Keratinocyte (primary cell): ENCODE measurements at regions not wholly inside any gene's neighbourhood (a gene's known extent, or its start where the extent isn't known, plus 50 kb on each side); places are given as distances from the start of the nearest gene placed in this dataset.

Experiments used
- DNase-seq: peaks from one replicate; pipeline ENCODE4 v3.0.0-alpha.2; 2011; ENCODE audit warnings: low read depth, missing footprints, low spot score
- FAIRE-seq: peaks from 2 replicates; lab custom pipeline; 2011; peaks lifted over from hg19 to GRCh38; lab: Jason Lieb, UNC
- H2AFZ ChIP-seq: 2 replicates; pipeline ENCODE4 v1.6.0; 2012; ENCODE audit warnings: low read length, control low read depth, inconsistent platforms; ENCODE audit not compliant: control insufficient read depth
- H3K27ac ChIP-seq: 2 replicates; pipeline ENCODE4 v1.5.1; 2011; ENCODE audit warnings: low read length; ENCODE audit not compliant: control insufficient read depth, insufficient read depth
- H3K27me3 ChIP-seq: 3 replicates; pipeline ENCODE4 v1.6.0; 2011; ENCODE audit warnings: low read length; ENCODE audit not compliant: control insufficient read depth, insufficient read depth; ENCODE audit errors: extremely low read depth
- H3K36me3 ChIP-seq, 2 experiments: 2 replicates in 1 of 2; 3 replicates in 1 of 2; pipeline ENCODE4 v1.5.1; 2011; ENCODE audit warnings: low read length in 2 of 2, mild to moderate bottlenecking in 1 of 2; ENCODE audit not compliant: control insufficient read depth in 2 of 2, insufficient read depth in 2 of 2; ENCODE audit errors: extremely low read depth in 1 of 2
- H3K4me1 ChIP-seq: 3 replicates; pipeline ENCODE4 v1.5.1; 2011; ENCODE audit warnings: low read length; ENCODE audit not compliant: control insufficient read depth, insufficient read depth; ENCODE audit errors: extremely low read depth
- H3K4me2 ChIP-seq: 3 replicates; pipeline ENCODE4 v1.6.0; 2011; ENCODE audit warnings: low read depth, low read length; ENCODE audit not compliant: control insufficient read depth, insufficient read depth; ENCODE audit errors: extremely low read depth
- H3K4me3 ChIP-seq, 3 experiments: fragments of 200-600 bp in 1 of 3; sonication (generic) in 1 of 3; 2 replicates in 2 of 3; 3 replicates in 1 of 3; pipeline ENCODE4 v1.5.1; 2011 to 2016; ENCODE audit warnings: low read length in 3 of 3, mild to moderate bottlenecking in 3 of 3, control low read depth in 2 of 3, inconsistent platforms in 1 of 3, low read depth in 1 of 3, mixed read lengths in 1 of 3, mixed run types in 1 of 3, moderate library complexity in 1 of 3; ENCODE audit not compliant: control insufficient read depth in 2 of 3, insufficient read depth in 2 of 3; ENCODE audit errors: extremely low read depth in 1 of 3
- H3K79me2 ChIP-seq: 2 replicates; pipeline ENCODE4 v1.6.0; 2012; ENCODE audit warnings: low read length; ENCODE audit not compliant: control insufficient read depth, insufficient read depth
- H3K9ac ChIP-seq: 3 replicates; pipeline ENCODE4 v1.6.0; 2011; ENCODE audit warnings: low read length; ENCODE audit not compliant: control insufficient read depth, insufficient read depth; ENCODE audit errors: extremely low read depth
- H3K9me1 ChIP-seq: 3 replicates; pipeline ENCODE4 v1.6.0; 2011; ENCODE audit warnings: low read length; ENCODE audit not compliant: control insufficient read depth, insufficient read depth; ENCODE audit errors: extremely low read depth
- H3K9me3 ChIP-seq: 2 replicates; pipeline ENCODE4 v1.5.1; 2012; ENCODE audit warnings: low read depth, low read length; ENCODE audit not compliant: control insufficient read depth
- H4K20me1 ChIP-seq: 3 replicates; pipeline ENCODE4 v1.6.0; 2011; ENCODE audit warnings: low read length; ENCODE audit not compliant: control insufficient read depth, insufficient read depth; ENCODE audit errors: extremely low read depth
- EZH2 ChIP-seq: IDR thresholded peaks from one replicate; pipeline ENCODE4 v1.6.1; 2012; ENCODE audit warnings: inconsistent platforms, mild to moderate bottlenecking, low read length, moderate library complexity
- dilution Hi-C: fragments of 300-500 bp; cut with MboI; formaldehyde crosslinking; loops from one replicate; pipeline ENCODE4 v1.7.0; 2020; ENCODE audit warnings: low sequenced_read_pairs; ENCODE audit not compliant: extremely low pct_ligation_motif_present
- TF ChIP-seq, protein P1 (sequence below), 3 experiments: IDR thresholded peaks in 1 of 3; conservative IDR thresholded peaks in 1 of 3; optimal IDR thresholded peaks in 1 of 3; 2 replicates in 2 of 3; 3 replicates in 1 of 3; pipeline versions ENCODE3 to v1.5.1; 2011; ENCODE audit warnings: low read length in 3 of 3, mild to moderate bottlenecking in 3 of 3, moderate library complexity in 2 of 3, control low read depth in 1 of 3, inconsistent platforms in 1 of 3; ENCODE audit not compliant: insufficient read depth in 2 of 3; ENCODE audit errors: extremely low read depth in 1 of 3

DNA sequence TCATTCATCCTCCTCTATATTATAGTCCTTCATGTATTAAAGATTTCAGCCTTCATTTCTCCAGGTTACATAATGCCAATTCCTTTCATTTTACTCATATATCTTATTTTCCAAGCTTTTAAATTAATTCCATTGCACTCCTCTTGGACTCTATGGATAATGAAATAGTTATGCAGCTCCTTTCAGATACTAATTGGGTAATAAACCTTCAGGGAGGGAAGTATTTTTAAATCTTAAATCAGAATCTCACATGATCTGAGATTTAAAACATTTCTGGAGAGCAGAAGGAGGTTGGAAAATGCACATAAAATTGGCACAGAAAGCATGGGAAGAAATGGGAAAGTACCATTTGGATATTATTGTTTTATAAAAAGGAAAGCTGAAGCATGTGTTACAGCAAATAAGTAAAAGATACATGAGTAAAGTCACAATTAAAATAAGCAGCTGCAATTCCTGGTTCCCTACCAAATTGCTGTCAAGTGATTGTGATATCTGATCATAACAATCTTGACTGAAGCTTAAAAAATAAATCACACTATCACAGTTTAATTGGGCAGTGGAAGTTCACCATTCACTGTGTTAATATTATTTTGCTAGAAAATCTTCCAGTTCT lies 257.9 kb upstream of the NREP start:
- dilution Hi-C loops: no loop called here
- Histone ChIP-seq H3K27ac (no peak overlapping the region), H3K4me2 (no peak overlapping the region), H4K20me1 (no peaks in the 10 kb centered on the region), H3K9me3 (no peaks in the 10 kb centered on the region), H2AFZ (no peak overlapping the region), H3K4me3 (no peak overlapping the region), H3K36me3 (no peaks in the 10 kb centered on the region), H3K9ac (no peak overlapping the region), H3K27me3 (no peaks in the 10 kb centered on the region), H3K79me2 (no peaks in the 10 kb centered on the region), H3K9me1 (no peaks in the 10 kb centered on the region), H3K4me1 (no peaks in the 10 kb centered on the region)
- FAIRE-seq (no peak), DNase-seq (no peak)
- no peak for TF ChIP-seq EZH2
- TF ChIP-seq, protein P1, sequence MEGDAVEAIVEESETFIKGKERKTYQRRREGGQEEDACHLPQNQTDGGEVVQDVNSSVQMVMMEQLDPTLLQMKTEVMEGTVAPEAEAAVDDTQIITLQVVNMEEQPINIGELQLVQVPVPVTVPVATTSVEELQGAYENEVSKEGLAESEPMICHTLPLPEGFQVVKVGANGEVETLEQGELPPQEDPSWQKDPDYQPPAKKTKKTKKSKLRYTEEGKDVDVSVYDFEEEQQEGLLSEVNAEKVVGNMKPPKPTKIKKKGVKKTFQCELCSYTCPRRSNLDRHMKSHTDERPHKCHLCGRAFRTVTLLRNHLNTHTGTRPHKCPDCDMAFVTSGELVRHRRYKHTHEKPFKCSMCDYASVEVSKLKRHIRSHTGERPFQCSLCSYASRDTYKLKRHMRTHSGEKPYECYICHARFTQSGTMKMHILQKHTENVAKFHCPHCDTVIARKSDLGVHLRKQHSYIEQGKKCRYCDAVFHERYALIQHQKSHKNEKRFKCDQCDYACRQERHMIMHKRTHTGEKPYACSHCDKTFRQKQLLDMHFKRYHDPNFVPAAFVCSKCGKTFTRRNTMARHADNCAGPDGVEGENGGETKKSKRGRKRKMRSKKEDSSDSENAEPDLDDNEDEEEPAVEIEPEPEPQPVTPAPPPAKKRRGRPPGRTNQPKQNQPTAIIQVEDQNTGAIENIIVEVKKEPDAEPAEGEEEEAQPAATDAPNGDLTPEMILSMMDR (optimal IDR thresholded peaks at IDR 0.05 in 1 of 3, IDR thresholded peaks at IDR 0.05 in 1 of 3, conservative IDR thresholded peaks at IDR 0.05 in 1 of 3; ENCODE audit: extremely low read depth in 1 of 3, insufficient read depth in 2 of 3, low read length in 3 of 3): no peak

DNA sequence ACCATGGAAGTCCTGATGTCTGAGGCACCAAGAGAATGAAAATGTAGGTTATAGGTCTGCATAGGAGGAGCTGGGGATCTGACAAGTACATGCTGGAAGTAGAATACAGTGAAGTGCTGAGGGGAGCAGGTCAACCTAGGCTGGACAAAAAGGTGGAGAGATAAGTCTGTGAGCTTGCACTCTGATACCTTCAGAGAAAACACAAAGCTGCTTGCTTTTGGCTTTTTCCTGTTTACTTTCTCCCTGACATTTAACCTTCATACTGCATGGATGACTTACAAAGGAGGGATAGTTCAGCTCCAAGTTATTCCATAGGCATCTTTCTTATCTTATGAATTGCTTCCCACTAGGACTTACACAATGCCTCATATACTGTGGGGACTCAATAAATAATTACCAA lies 256.7 kb upstream of the NREP start:
- TF ChIP-seq, protein P1 (optimal IDR thresholded peaks at IDR 0.05 in 1 of 3, IDR thresholded peaks at IDR 0.05 in 1 of 3, conservative IDR thresholded peaks at IDR 0.05 in 1 of 3; ENCODE audit: extremely low read depth in 1 of 3, insufficient read depth in 2 of 3, low read length in 3 of 3): no peak
- TF ChIP-seq EZH2: no peak
- DNase-seq (no peak), FAIRE-seq (no peak)
- Histone ChIP-seq H3K4me1 (no peaks in the 10 kb centered on the region), H3K4me3 (no peak overlapping the region), H3K9ac (no peak overlapping the region), H3K9me3 (no peaks in the 10 kb centered on the region), H3K36me3 (no peaks in the 10 kb centered on the region), H2AFZ (no peak overlapping the region), H3K27me3 (no peaks in the 10 kb centered on the region), H3K9me1 (no peaks in the 10 kb centered on the region), H3K4me2 (no peak overlapping the region), H3K79me2 (no peaks in the 10 kb centered on the region), H4K20me1 (no peaks in the 10 kb centered on the region), H3K27ac (no peak overlapping the region)
- dilution Hi-C loops: no loop called here
